ENCODE measurements at regions not wholly inside any gene's neighbourhood (a gene's known extent, or its start where the extent isn't known, plus 50 kb on each side); places are given as distances from the start of the nearest gene placed in this dataset.
"Not testable (repeated sequence)": the region's sequence is repeated elsewhere in the genome, so short reads cannot be mapped to it uniquely, and the experiment has no call there.

DNA sequence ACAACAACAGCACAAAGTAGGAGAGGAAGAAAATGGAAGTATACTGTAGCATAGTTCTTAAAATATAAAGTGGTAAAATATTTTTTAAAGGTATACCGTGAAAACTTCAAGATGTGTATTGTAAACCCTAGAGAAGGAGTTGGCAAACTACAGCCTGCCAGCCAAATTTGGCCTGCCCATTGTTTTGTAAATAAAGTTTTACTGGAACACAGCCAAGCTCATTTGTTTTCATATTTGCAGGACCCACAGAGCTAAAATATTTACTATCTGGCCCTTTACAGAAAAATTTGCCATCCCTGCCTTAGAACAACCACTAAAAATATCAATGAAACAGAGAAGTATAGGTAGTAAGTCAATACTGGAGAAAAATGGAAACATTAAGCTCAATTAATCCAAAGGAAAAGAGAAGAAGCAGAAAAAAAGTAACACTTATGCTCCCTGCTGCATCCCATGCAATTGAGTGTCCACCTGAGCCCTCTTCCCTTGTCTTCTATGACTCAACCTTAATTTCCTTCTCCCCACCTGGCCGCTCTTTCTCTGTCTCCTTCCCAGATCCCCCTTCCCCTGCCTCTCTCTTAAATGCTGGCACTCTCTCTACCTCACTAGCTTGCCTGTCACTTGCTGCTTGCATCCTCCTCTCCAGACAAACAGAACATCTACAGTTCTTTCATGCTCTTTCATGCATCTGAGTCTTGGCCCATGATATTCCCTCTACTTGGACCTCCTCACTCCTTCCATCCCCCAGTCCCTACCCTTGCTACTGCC, 50.6 kb upstream of the FER start:
- in situ Hi-C loops (cut with HindIII; ENCODE audit: low sequenced_read_pairs), result no loop called here

DNA sequence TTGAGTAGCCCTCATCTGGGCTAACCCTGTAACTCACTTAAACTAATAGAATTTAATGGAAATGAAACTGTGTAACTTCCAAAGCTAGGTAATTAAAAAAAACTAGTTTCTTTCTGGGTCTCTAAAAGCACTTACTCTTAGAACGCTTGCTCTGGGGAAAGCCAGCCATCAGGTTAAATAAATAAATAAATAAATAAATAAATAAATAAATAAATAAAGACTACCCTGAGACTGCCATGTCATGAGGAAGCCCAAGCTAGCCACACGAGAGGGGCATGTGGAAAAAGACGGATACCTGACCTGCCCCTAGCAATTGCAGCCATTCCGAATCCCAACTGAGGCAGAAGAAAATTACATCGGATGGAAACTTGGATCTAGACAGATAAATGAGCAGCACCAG, 51.3 kb upstream of the FER start:
- in situ Hi-C loops (cut with HindIII; ENCODE audit: low sequenced_read_pairs), result no loop called here

DNA sequence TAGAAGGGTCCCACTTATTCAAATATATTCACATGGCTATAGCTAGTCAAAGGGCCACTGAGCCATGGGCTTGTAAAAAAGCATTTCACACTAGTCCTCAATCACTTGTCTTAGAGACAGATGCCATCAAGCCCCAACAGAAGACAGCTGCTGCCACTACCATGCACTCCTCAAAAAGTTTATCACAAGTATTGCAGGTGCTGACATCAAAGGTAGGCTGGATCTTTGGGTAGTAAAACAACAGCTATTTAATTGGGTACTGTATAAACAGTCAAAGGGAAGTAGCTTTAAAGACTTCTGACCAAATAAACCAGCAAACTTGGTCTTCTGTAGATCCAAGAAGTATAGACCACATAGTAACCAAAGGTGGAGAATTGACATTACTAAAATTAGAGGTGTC, 59.2 kb upstream of the FER start:
- in situ Hi-C loops (cut with HindIII; ENCODE audit: low sequenced_read_pairs), result no loop called here

DNA sequence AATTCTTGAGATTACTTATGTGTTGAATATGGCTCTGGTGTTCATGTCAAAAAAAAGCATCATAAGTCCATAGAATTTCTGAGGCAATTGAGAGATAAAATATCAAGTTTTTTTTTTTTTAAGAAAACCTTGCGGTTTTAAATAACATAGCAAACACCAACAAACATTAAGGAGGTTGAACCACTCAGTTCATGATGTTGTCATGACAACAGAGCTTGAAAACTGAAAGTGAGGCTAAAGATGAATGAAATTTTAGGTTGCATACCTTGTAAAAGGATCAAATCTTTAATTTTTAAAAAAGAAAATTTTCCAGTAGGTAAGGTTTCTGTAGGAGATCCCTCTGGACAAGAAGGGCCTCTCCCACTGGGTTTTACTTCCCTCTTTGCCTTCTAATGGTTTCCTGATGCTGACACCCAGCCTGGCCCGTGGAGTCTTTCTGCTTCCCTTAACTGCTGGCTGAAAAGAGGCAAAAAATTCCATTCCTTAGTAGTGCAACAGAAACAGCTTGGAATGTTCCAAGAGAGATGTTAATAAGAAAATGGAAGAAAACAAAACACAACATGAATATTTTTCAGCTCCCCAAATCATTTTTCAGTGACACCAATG, 60.0 kb upstream of the FER start:
- in situ Hi-C loops (cut with HindIII; ENCODE audit: low sequenced_read_pairs), result no loop called here

DNA sequence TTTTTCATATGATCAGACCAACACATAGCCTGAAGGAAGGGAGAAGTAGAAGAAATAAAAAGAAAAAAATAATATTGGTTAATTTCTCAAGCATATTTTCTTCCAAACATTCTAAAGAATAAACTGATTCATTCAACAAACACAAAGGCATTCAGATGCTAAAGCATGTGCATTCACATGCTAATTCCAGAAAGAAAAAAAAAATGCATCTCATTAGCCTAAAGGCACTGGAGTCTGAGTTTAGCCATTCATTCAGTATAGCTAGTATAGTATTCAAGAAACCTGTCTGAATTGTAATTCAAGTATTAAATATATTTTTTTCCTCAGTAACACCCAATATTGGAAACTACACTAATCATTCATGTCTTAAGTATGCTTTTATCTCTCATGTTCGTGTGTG, 61.0 kb upstream of the FER start:
- in situ Hi-C loops (cut with HindIII; ENCODE audit: low sequenced_read_pairs), result no loop called here

DNA sequence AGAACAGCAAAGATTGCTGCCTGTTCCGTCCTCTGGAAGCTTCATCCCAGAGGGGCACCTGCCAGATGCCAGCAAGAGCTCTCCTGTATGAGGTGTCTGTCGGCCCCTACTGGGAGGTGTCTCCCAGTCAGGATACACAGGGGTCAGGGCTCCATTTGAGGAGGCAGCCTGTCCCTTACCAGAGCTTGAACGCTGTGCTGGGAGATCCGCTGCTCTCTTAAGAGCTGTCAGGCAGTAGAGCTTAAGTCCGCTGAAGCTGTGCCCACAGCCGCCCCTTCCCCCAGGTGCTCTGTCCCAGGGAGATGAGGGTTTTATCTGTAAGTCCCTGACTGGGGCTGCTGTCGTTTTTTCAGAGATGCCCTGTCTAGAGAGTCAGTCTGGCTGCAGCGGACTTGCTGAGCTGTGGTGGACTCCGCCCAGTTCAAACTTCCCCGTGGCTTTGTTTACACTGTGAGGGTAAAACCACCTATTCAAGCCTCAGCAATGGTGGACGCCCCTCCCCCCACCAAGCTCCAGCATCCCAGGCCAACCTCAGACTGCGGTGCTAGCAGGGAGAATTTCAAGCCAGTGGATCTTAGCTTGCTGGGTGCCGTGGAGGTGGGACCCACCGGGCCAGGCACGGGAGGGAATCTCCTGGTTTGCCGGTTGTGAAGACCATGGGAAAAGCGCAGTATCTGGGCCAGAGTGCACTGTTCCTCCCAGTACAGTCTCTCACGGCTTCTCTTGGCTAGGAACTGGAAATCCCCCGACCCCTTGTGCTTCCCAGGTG, 62.1 kb upstream of the FER start:
- in situ Hi-C loops (cut with HindIII; ENCODE audit: low sequenced_read_pairs), result not testable (repeated sequence)

DNA sequence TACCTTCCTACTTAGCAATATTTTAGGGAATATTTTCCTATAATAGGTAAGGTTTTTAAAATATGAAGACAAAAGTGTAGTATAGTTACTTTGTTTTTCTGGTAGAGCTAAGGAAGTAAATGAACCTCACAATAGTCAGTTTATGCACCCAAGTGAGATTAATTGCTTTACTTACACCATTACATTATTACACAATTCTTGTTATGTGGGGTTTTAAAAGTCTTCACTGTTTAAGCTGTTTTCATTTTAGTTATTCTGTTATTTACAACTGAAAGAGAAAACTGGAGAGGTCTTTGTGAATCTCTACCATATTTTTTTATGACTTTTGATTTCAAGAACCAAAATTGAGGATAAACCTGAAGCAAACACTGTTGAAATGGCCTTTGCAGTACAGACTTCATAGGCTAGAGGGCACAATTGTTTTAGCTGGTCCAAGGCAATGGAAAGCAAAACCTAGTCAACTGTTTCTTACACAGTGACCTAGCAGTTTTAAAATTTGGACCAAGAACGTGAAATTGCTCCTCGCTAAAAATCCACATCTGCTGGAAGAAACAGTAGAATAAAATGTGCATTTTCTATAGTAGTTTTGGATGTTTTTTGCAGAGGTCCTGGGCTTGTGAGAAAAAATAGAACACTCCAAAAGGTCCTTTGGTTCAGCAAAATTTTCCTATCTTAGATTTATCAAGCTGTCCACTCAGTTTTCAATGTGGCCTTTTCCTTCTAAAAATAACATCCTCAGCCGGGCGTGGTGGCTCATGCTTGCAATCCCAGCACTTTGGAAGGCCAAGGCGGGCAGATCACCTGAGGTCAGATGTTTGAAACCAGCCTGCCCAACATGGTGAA, 66.4 kb upstream of the FER start:
- in situ Hi-C loops (cut with HindIII; ENCODE audit: low sequenced_read_pairs), result no loop called here

DNA sequence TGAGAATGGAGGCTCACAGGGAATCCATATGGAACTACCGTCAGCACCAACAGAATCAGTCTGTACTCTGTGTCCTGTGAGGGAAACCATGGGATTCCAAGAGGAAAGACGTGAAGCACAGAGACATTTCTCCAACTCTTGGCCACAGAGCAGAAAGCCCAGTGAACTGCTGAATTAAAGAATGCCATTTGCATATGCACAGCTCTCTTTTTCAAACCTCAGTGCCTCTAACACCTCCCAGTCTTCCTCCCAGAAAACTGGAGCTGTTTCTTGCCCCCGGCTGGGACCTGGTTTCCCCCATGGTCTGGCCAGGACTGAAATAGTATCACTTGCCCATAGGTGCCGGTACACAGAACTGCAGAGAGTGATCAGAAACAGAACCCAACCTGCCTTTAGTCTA, 69.6 kb upstream of the FER start:
- in situ Hi-C loops (cut with HindIII; ENCODE audit: low sequenced_read_pairs), result no loop called here

DNA sequence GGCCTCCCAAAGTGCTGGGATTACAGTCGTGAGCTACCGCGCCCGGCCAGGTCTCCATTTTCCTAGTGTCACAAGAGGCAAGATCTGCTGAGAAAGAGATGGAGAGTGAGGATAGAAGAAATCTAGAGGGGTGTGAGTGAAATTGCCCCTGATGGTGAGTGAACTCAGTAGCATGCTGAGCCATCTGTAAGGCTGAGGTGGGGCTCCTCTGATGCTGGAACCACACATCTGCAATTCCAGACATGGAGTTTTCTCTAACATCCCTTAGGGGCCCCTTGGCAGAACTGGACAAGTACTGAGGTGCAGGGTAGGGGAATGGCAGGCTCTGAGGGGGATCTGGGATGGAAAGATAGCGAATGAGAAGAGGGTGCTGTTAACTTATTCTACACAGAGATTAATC, 72.0 kb upstream of the FER start:
- in situ Hi-C loops (cut with HindIII; ENCODE audit: low sequenced_read_pairs), result no loop called here

DNA sequence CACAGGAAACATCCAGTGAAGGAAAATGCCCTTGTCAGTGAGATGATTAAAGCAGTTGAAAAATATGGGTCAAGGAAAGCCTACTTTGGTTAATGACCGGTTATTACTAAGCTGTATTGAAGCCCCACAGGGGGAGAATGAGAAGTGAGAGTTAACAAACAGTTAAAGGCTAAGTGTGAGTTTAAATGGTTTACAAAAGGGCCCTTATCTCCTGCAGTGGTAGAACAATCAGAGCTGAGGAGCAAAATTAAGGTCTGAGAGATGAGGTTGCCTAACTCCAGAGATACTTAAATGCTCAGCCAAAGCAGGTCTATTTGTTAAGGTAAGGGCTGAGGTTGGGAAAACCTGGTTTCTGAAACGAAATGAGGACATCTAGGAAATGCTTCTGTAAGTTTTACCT, 75.1 kb upstream of the FER start:
- in situ Hi-C loops (cut with HindIII; ENCODE audit: low sequenced_read_pairs), result no loop called here

DNA sequence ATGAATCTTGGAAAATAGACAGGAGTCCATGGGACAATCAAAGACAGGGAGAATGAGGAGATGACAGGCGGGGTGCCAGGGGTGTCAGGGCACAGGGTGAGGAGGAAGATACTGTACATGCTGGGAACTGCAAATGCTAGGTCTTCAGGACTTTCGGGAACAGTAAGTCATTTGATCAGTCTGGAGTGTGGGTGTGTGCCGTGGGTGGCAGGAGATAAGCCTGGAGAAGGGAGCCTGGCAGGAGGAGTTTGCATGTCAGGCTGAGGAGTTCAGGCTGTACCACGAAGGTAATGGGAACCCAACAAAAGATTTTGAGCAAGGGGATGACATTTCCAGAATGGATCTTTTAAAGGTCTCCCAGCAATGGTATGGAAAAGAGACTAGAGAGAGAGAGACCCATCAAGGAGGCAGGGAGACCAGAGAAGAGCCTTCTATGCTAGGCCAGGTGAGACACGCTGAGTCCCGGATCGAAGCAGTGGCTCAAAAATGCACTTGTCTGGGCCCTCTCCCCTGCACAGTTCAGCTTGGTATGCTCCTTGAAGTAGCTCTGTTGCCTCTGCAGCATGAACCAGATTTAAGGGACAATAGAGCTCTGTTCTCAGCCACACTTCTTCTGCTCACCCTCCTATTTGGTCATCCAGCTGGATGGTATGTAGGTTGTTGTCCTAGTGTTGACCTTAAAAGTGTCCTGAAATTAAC, 77.0 kb upstream of the FER start:
- in situ Hi-C loops (cut with HindIII; ENCODE audit: low sequenced_read_pairs), result no loop called here

DNA sequence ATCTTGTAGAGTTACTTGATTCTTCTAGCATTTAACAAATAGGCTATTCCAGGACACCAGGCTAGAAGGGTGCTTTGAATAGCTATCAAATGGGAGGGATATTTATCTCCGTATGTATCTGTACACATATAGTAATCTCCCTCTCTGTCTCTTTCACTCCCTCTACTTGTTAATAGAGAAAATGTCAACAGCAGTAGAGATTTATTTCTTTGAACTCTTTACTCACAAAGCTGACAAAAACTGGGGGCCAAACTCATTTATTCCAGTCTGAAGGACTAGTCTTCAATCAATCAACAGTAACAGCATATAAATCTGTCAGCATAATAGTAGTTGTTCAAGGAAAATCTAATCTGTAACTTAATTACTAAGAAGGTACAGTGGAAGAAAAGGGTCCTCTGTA, 78.2 kb upstream of the FER start:
- in situ Hi-C loops (cut with HindIII; ENCODE audit: low sequenced_read_pairs), result no loop called here

DNA sequence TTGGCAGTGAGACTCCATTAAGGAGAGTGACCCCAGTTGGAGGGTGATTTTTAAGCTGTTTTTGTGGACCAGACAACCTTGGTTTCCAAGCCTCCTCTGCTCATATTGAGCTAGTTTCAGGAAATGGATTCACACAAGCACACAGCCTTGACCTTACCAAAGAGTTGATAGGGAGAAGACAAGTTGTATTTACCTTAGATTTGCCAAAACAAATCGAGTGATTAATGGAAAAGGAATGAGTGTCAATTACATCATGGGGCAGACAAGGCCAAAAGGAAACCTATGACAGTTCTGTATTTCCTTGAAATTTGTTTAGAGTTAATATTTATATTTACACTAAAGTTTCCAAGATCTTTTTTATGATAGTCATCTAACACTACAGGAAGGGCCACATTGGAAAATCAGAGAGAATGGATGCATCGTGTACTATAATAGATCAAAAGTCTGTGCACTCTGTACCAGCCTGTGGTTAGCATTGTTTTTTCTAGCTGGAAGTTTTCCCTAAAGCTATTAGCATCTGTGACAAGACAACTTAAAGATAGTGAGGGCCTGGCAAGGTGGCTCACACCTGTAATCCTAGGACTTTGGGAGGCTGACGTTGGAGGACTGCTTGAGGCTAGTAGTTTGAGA, 86.0 kb upstream of the FER start:
- in situ Hi-C loops (cut with HindIII; ENCODE audit: low sequenced_read_pairs), result no loop called here

DNA sequence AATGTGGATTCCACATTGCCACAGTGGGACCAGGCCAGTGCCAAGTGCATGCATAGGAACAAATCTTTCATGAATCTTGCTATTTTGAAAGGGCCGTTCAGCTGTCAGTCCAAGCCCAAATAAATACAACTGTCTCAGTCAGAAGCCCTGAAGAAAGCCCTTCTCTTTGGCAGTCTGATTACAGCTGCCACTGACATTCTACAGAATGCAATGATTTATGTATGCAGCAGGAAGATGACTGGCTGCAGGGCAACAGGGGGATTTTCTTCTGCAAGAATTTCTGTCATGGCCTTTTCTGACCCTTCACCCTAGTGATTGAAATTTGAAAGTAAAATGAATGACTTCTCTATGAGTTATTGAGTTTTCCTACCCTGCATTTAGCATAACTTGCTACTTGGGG, 86.7 kb upstream of the FER start:
- in situ Hi-C loops (cut with HindIII; ENCODE audit: low sequenced_read_pairs), result no loop called here

DNA sequence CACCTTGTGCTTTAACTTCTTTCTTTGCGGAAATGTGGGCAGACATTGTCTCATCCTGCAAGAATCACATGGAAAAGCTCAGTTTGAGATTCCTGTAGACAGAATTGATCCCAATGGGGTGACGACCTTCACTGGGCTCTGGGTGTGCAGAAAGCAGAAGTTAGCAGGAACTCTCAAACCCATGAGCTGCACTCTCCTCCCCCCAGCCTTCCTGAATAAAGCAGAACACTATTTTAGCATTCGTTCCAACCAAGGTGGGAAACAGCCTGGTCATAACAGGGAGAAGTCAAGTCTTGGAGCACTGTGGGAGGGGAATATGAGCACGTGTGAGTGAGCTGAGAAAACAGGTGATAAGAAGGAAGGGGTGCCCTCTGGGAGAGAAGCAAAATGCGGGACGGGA, 87.4 kb upstream of the FER start:
- in situ Hi-C loops (cut with HindIII; ENCODE audit: low sequenced_read_pairs), result no loop called here

DNA sequence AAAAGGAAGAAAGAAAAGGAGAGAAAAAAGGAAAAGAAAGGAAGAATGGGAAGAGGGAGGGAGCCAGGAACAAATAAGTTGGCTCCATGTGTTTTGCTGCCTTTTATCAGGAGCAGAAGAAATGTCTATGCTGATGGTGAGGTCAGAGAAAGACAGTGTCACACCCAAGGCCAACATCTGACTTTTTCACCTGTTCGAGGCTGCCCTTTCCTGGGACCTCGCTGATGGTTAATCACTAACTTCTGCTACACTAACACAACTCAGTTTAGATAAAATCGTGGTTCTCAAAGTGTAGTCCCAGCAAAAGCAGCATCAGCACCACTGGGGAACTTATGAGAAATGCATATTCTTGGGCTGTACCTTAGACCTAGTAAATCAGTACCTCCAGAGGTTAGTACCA, 88.2 kb upstream of the FER start:
- in situ Hi-C loops (cut with HindIII; ENCODE audit: low sequenced_read_pairs), result no loop called here

DNA sequence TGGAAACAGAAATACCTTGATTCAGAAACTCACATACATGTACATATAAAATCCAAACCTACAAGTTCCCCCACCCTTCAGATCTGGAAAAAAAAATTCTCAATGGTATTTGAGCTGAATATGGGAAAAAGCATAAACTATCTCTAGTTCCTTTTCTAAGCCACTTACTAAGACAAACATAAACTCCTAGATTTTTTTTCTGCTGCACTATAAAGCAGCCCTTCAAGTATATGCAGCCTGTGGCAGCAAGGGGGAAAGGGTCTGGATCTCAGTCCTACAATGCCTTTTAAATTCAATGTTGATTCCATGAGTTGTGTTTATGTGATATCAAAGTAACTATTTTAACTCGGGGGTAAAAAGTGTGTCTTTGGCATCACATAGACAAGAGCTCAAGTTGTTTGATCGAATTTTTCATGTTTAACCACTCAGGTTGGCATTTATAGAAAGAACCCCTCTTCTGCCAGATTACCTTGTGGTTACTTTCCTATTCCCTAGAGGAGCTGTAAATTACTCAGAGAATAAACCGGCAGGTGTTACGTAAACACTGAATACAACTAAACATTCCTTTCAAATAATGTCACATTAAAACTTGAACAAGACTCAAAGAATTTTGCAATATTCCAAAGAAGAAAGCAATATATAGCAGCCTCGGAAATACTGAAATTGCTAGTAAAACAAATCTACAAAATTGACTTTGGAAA, 91.8 kb upstream of the FER start:
- in situ Hi-C loops (cut with HindIII; ENCODE audit: low sequenced_read_pairs), result no loop called here

DNA sequence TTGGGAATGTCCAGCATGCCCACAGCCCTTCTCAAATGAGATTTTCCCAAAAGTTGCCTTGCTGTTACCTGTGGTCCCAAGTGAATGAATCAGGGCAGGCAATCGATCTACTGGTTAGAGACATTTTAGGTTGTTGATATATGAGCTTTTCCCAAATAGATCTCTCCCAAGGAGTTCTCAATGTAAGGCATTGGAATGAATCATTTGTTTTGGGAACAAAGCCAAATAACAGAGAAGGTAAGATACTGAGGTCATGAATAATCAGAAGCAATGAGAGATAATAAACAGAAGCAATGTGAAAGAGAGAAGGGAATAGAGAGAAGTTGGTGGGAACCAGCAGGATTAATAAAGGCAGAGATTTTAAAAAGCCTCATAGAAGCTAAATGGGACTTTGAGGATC, 93.6 kb upstream of the FER start:
- in situ Hi-C loops (cut with HindIII; ENCODE audit: low sequenced_read_pairs), result no loop called here

DNA sequence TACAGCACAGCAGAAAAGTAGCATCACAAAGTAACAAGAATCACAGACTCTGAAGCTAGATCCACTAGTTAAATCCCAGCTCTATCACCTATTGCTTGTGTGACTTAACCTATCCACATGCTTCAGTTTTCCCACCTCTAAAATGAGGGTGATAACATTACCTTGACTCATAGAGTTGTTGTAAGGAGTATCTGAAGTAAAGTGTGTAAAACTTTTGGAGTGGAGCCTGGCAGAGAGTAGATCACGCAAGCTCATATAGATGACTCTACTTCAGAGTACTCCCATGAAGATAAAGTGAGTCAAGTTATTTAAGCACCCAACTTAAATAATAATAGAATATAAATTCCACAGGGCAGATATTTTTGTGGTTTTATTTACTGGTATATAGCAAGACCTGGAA, 94.5 kb upstream of the FER start:
- in situ Hi-C loops (cut with HindIII; ENCODE audit: low sequenced_read_pairs), result no loop called here

DNA sequence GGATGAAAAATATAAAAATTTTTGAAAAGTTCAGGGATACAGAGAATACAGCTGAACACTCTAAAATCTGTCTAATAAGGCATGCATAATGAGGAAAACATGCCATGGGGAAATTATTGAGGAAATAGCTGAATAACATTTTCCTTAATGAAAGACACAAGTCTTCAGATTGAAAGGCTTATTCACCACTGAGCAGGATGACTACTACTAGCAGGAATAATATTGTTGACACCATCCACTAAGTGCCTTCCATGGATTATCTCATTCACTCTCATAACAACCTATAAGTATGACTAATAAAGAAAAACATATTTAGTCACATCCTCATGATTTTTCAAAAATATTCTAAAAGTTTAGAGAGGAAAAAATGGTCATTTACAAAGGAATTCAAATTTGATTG, 96.7 kb upstream of the FER start:
- in situ Hi-C loops (cut with HindIII; ENCODE audit: low sequenced_read_pairs), result no loop called here

Data from DLD1 (cell line).